HG02885 (cell line): ENCODE measurements at regions not wholly inside any gene's neighbourhood (a gene's known extent, or its start where the extent isn't known, plus 50 kb on each side); places are given as distances from the start of the nearest gene placed in this dataset.
A peak's percentile ranks its signal among the peaks of the same experiment; 100 is the strongest.

Source experiments
- ATAC-seq: cut with Tn5 transposase; IDR thresholded peaks from one replicate; pipeline ENCODE4 v1.9.1; 2021; ENCODE audit warnings: mild to moderate bottlenecking; ENCODE audit not compliant: unreplicated experiment, poor library complexity

DNA sequence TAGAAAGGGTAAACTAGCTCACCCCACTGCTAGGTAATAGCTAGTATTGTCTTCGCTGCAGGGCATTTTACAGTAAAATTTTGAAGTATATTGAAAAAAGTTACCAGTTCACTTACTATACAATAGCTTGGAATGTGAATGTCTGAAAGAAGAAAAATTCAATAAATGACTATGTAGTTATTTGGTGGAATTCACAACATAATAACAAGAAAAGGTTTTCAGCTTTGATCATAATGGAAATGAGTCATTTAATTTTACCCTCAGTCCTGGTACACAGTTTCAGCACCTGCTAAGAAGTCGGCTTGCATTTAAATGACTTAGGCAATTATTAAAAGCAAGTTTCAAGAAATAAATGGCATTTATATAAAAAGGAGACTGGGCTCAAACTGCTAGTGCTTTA, 90.4 kb downstream of the NUP35 start:
- peak; percentile 80 for ATAC-seq

DNA sequence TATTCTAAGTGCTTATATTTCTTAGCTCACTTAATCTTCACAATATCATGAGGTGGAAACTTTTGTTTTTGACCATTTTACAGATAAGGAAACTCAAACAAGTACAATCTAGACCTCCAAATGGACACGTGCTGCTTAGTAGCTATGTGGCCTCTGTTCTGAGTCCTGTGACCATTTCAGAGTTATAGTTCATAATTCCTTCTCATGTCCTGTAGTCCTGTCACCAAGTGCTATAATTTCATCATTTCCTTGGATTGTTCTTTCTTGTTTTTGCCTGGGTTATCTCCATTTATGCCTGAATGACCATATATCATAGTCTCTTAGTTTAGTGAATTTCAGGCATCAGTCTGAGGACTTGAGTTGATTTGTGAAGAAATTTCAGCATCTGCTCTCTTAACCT, 91.7 kb downstream of the NUP35 start:
- no peak for ATAC-seq

DNA sequence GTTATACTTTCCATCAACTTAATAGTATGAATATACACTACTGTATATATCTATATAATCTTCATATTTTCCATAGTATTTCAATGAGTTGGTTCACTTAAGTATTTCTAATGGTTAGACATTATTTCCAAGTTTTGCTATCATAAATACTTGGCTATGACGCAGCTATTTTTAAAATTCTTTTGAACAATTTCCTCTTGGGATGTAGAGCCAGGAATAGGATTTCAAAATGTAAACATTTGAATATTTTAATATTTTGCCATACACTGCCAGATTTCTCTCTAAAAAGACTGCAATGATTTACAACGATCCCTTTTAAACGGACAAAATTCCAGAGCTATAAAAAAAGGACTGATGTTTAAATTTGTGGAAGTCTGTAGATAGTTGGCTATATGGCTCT, 95.6 kb downstream of the NUP35 start:
- no peak for ATAC-seq

DNA sequence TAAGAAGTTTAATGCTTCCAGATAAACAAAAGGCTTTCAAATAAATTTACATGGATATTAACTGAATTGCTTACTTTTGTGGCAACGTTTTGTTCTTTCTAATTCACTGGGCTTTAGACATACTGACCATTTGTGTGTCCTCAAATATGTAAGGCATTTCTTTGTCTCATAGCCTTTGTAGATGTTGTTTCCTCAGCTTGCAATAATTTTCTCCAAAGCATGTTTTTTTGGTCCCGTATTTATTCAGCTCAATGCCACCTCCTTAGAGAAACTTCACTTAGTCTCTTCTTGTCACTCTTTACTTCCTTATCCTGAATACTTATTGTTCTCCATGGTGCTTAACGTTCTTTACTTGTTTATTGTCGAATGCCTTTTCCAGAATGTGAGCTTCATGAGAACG, 98.5 kb downstream of the NUP35 start:
- ATAC-seq: no peak

DNA sequence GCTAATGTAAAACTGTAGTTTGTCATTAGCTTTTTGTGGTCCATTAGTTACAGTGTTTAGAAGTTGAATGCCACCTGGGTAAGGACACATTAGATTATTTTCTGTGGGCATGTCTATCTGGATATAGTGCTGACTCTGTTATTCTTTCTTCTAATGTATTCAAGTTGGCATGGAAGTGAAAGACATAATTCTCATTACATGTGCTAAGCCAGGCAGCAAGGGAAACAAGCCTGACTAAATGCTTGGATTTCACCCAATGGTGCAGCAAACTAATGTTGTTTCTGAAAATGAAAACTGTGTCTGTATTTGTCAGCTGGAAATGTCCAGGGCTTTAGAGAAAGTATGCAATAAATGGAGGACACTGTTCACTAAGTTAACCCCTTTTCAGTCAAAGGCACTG, 100.7 kb downstream of the NUP35 start:
- ATAC-seq: no peak

DNA sequence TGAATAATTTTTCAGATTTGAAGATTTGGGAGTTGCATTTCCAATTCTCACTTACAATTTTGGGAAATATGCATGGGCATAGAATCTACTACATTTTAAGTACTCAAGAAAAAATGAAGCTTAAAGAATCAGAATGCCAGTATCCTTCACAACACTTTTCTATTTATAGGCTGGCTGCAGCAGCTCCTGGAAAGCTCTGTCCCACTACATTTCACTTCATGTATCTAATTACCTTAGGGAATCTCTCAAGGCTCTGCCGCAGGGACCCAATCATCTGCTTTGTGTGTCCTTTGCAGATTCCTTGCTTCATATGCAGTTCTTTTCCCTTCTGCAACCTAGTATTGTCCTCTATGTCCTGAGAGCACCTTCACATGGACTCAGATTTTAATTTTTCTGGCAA, 102.9 kb downstream of the NUP35 start:
- ATAC-seq: no peak

DNA sequence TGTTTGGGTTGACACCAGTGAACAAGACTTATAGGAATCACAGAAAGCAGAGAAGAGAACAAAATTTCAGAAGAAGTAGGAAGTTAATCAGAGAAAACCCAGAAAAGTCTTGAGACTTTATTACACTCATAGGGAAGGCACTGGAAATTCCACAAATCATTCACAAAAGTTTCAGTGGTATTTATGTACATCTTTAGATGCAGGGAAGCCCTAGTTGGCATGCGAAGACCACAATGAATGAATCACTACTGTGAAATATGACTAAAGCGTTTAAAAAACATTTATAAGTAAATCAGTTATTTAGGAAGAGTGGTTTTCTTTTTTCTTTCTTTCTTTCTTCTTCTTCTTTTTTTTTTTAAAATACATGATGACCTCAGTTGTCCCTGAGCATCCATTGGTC, 105.1 kb downstream of the NUP35 start:
- ATAC-seq: no peak

DNA sequence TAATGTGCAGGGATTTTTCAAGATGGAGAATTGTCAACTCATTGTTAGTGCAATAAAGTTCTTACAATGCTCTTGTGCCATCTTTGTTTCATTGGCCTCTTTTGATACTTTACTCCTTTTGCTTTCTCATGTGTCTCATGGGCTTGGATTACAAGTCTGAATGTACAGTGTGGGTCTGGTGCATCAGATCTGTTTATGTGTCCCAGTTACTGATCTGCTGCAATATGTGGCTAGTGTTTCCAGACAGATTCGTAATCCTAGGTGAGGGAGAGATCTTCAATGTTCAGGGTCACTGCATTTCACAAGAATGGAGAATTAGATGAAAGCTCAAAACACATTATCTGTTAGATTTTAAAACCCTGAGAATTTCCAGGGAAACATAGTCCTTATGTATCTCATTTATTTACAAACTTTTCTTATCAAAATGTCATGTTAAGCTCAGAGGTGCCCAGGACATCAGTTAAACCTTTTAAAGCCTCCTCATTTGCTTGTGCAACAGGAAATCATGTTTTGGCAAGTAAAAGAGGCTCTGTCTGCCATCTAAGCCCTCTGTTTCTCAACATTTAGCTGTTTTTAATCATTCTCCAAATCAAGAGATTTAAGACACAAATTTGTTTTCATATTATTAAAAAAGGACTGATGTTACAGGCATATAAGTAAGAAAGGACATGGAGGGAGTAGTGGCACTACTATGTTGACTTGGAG, 108.1 kb downstream of the NUP35 start:
- no peak for ATAC-seq

DNA sequence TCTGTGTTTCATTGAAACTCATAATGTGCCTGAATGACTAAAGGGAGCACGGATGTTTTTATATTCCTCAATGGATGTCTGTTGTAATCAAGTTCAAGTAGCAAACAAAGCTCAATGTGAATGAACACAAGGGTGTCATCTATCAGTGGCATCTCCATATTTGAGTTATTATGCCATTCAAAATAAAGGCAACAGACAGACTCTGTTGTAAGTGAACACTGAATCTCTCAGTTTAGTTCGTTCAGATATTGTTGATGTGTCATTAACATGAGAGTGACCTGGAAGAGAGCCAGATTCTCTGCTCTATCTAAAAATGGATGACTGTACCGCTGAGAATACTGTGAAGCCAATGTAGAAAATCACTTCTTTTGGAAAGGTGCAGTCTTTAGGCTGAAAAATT, 118.7 kb downstream of the NUP35 start:
- ATAC-seq: no peak

DNA sequence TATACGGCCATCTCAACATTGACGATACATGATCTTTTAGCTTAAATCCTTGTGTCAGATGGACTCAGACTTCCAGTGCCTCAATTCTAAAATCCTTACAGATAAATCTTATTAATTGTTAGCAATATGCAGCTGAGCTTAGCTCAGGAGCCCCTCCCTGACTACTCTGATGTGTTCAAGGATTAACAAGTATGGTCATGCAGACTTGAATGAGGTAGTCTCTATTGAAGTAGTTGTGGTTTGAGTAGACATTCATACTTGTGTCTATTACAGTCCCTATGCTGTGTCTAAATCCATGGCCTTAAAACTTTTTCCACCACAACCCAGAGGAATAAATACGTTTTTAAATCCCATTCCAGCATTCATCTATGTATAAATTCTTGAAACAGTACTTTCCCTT, 119.5 kb downstream of the NUP35 start:
- ATAC-seq: no peak

DNA sequence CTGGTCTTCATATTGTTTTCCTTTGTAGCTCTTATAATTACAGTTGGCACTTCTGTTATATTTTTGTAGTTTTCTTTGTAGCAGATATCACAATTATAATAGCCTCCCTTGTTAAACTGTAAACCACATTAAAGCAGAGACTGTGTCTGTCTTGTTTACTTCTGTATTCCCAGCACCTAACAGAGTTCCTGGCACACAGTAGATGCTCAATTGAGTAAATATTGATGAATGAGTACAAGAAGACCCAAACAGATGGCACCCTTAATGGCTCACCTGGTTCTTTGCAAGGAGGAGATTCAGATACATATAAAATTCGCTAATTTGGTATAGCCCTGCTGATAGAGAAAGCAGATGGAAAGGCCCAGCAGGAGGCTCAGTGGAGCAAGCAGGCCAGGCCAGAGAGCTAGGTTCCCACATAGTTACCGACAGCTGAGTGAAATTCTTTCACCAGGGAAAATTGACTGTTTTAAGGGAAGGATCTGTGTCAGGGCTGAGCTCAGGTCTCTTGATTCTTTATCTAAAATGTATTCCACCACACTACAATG, 120.1 kb downstream of the NUP35 start:
- no peak for ATAC-seq

DNA sequence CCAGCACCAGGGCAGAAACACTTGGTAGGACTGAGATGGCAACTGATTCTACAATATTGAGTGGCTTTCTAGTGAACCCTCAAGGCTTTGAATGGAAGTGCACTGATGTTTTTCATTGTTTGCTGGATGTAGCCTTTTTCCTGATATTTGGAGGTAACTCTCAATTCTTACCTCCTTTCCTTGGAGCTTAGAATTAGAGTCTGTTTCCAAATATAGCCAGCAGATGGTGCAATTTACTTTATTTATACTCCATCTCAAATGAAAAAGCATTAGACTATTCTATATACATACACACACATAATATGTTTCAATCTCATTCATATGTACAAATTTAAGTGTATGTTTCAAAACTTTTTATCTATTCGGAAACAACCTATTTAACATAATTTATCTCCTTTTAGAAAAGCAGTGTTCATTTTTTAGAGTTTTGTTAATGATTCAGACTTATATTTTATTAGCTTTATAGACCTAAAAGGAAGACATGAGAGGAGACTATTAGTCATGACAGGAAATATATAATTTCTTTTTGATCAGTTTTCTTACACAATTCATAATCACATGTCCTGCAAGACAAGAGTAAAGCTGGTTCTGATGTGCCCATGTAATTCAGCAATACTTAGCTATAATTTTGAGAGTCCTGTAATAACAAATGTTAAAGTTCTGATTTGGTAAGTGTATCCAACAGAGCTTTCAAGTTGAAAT, 124.8 kb downstream of the NUP35 start:
- ATAC-seq: peak; percentile 73

DNA sequence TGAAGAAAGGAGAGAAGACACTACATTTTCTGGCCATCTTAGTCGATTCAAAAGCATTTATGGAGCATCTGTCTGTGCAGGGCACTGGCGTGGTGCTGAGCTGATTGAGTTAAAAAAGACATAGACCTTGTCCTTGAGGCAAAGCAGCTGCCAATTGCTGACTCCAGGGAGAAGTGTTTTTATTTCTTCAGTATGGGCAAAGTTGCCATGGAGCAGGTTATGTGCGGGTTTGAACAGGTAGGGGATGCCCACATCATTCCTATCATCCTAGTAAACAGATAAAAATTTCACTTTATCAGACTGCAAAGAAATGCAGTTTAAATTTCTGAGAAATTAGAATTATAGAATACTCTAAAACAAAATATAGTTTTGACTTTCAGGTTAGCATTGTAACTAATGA, 125.8 kb downstream of the NUP35 start:
- ATAC-seq: no peak

DNA sequence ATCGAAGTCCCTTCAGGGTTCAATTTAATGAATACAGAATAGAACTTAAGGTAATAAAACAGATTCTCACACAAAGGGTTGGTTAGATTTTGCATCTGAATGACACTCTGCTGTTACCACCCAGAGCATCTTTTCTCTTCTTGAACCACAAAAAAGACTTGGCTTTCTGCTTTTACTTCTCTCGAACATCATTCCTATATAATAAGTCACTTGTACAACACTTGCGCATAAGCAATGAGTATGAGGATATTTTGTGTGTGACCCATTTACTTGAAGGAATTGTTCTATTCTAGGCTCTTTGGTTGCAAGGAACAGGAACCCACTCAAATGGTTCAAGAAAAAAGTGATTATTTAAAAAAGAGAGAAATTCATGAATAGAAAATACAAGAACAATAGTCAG, 126.2 kb downstream of the NUP35 start:
- ATAC-seq: no peak

DNA sequence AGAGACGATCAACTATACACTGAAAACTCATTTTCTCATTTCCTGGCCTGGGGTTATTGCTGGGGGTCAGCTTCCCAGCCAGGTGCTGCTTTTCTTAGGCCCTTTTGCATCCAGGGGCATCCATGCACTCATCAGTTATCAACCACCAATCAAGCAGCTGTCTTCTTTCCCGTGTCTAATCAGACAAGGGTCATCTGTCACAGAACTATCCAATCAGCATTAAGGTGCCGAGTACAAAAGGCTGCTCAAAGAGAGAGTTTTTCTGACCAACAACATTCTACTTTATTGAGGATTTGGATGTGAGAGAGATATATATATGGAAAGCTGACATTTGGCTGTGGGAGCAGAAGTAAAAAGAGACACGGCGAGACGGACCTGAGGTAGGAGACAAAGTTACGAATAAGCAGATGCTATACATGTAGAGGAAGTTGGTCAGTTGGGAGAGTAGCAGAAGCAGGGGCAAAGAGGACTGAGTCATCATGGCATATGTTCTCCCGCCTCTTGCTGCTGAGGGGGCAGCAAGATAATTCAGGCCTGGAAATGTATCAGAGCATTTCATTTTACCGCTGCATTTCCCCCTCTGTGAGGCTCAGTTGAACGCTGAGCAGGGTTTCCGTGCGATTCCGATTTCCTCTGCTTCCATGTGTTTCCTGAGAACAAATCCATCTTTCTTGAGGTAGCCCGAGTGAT, 129.3 kb downstream of the NUP35 start:
- ATAC-seq: no peak

DNA sequence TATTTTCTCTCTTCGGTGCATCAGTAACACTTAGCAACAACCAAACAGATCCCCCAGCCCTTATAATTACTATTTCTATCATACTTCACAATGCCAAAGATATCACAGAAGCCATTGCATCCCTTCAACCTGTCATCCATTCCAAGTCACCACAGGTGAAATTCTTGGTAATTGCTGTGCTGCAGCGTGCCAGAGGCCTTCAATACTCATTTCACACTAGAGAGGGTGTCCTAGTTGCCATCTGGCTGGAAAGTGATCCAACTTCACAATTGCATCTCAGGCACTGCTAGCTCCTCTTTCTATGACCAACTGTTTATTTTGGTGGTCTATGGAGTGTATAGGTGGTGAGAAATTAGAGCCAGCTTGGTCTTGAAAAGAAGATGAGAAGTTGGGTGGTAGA, 131.2 kb downstream of the NUP35 start:
- ATAC-seq: no peak

DNA sequence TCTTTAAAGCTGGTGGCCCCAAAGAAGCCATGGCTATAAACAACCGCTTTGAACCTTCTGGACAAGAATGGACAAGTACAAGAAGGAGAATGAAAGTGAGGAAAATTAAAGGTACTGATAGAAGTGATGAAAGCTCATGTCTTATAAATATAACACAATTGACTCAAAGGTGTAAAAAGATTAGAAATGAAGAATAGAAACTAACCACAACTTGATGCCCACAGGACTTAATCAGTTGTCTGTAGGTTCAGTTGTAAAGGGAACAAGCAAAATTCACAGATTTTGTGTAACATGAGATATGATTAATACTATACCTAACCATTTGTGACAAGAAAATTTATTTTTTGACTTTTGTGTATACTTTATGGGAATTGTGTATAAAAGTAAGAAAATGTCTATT, 135.7 kb downstream of the NUP35 start:
- no peak for ATAC-seq

DNA sequence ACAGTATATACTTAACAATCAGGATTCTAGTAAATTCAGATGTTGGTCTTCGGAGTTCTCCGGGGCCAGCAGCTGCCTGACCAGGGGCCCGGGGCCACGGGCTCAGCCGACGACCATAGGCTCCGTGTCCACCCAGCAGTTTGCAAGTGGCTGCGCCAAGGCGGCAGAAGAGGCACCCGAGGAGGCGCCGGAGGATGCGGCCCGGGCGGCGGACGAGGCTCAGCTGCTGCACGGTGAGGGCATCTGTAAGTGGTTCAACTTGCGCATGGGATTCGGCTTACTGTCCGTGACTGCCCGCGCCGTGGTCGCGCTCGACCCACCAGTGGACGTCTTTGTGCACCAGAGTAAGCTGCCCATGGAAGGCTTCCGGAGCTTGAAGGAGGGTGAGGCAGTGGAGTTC, 136.3 kb downstream of the NUP35 start:
- ATAC-seq: no peak

DNA sequence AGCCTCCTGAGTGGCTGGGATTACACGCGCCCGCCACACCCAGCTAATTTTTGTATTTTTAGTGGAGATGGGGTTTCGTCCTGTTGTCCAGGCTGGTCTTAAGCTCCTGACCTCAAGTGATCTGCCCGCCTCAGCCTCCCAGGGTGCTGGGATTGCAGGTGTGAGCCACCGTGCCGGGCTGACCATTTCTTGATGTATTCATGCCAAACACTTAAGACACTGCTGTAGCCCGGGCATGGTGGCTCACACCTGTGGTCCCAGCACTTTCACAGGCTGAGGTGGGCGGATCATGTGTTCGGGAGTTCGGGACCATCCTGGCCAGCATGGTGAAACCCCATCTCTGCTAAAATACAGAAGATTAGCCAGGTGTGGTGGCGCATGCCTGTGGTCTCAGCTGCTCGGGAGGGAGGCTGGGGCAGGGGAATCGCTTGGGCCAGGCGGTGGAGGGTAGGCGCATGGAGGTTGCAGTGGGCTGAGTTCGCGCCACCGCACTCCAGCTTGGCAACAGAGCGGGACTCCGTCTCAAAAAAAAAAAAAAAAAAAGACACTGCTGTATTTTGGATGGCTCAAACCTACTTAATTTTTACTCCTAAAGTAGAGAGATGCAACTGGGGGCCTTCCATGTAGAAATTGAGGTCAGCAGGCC, 140.8 kb downstream of the NUP35 start:
- ATAC-seq: no peak

DNA sequence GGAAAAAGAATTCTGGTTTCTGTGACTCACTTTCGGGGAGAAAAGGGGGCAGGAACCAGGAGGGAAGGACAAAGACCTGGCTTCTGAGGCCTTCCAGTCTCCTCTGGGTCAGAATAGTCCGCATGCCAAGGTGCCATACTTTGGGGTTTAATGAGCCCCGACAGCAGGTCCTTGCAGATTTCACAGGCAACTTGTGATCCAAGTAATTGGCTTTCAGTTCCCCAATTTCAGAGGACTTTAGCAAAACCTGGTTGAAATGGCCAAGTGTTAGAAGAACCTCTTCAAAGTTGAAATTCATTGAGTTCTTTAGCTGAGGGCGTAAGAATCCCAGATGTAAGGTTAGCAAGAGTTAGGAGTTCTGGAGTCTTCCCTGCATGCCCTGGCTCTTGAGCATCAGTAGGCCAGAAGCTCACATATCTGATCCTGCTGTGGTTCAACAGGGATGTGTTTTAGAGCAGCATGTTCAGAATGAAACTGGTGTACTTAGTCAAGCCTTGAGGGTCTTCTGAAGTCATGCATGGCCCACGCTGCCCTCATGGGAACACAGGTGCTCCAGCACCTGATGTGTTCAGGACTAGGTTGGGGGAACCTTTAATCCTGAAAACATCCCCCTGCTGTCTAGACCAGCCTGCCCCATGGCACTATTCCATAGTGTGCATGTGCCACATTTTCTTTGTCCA, 143.0 kb downstream of the NUP35 start:
- ATAC-seq: peak; percentile 76
